HepG2 (cell line): ENCODE measurements at regions not wholly inside any gene's neighbourhood (a gene's known extent, or its start where the extent isn't known, plus 50 kb on each side); places are given as distances from the start of the nearest gene placed in this dataset.

Experiments
- IRX3 ChIP-seq: sonication (generic); formaldehyde crosslinking; IDR thresholded peaks from 2 replicates; pipeline ENCODE4 v1.8.1; 2023; ENCODE audit warnings: mild to moderate bottlenecking, low read depth, missing genetic modification reagents, borderline replicate concordance
- KDM4B ChIP-seq: sonication (generic); formaldehyde crosslinking; IDR thresholded peaks from 2 replicates; pipeline ENCODE4 v1.4.0; 2020; ENCODE audit warnings: missing genetic modification reagents
- NR2F2 ChIP-seq: IDR thresholded peaks from 2 replicates; pipeline ENCODE4 v1.6.1; 2012; ENCODE audit warnings: low read depth, inconsistent platforms, borderline replicate concordance
- RXRB ChIP-seq: IDR thresholded peaks from 2 replicates; pipeline ENCODE4 v1.6.1; 2016; ENCODE audit warnings: borderline replicate concordance, missing genetic modification reagents, missing compliant biosample characterization
- SRF ChIP-seq: IDR thresholded peaks from 2 replicates; pipeline ENCODE4 v1.6.1; 2011; ENCODE audit warnings: mild to moderate bottlenecking, low read depth, low read length, moderate library complexity
- TBX2 ChIP-seq: sonication (generic); formaldehyde crosslinking; IDR thresholded peaks from 2 replicates; pipeline ENCODE4 v1.5.0; 2020; ENCODE audit warnings: missing genetic modification reagents, mild to moderate bottlenecking, borderline replicate concordance
- ZNF256 ChIP-seq: sonication (generic); formaldehyde crosslinking; conservative IDR thresholded peaks from 2 replicates; pipeline ENCODE4 v1.4.0; 2020; ENCODE audit warnings: missing genetic modification reagents
- ZNF317 ChIP-seq: sonication (generic); formaldehyde crosslinking; IDR thresholded peaks from 2 replicates; pipeline ENCODE4 v1.5.0; 2020; ENCODE audit warnings: mild to moderate bottlenecking, missing genetic modification reagents
- ZNF510 ChIP-seq: sonication (generic); formaldehyde crosslinking; IDR thresholded peaks from 2 replicates; pipeline ENCODE4 v1.4.0; 2020; ENCODE audit warnings: low read depth, mild to moderate bottlenecking, missing genetic modification reagents
- ZNF709 ChIP-seq: sonication (generic); formaldehyde crosslinking; IDR thresholded peaks from 2 replicates; pipeline ENCODE4 v1.5.0; 2020; ENCODE audit warnings: mild to moderate bottlenecking, missing genetic modification reagents
- ZNF766 ChIP-seq: sonication (generic); formaldehyde crosslinking; IDR thresholded peaks from 2 replicates; pipeline ENCODE4 v1.5.0; 2020; ENCODE audit warnings: missing genetic modification reagents, borderline replicate concordance
- ZNF776 ChIP-seq: sonication (generic); formaldehyde crosslinking; IDR thresholded peaks from 2 replicates; pipeline ENCODE4 v1.4.0; 2020; ENCODE audit warnings: mild to moderate bottlenecking, missing genetic modification reagents
- ZNF782 ChIP-seq: sonication (generic); formaldehyde crosslinking; IDR thresholded peaks from 2 replicates; pipeline ENCODE4 v1.4.0; 2020; ENCODE audit warnings: missing genetic modification reagents, mild to moderate bottlenecking, borderline replicate concordance
- ZSCAN25 ChIP-seq: sonication (generic); formaldehyde crosslinking; IDR thresholded peaks from 2 replicates; pipeline ENCODE4 v1.8.0; 2022; ENCODE audit warnings: mild to moderate bottlenecking, missing genetic modification reagents
- ZZZ3 ChIP-seq: sonication (generic); formaldehyde crosslinking; IDR thresholded peaks from 2 replicates; pipeline ENCODE4 v1.4.0; 2020; ENCODE audit warnings: missing genetic modification reagents, mild to moderate bottlenecking, borderline replicate concordance
- TF ChIP-seq, protein P1 (sequence below): sonication (generic); formaldehyde crosslinking; IDR thresholded peaks from 2 replicates; pipeline ENCODE4 v1.8.0; 2023; ENCODE audit warnings: mild to moderate bottlenecking, missing genetic modification reagents
- TF ChIP-seq, protein P2 (sequence below): sonication (generic); formaldehyde crosslinking; conservative IDR thresholded peaks from 2 replicates; pipeline ENCODE4 v1.4.0; 2020; ENCODE audit warnings: missing genetic modification reagents
- TF ChIP-seq, protein P3 (sequence below): sonication (generic); formaldehyde crosslinking; IDR thresholded peaks from 2 replicates; pipeline ENCODE4 v1.9.0; 2021; ENCODE audit warnings: missing genetic modification reagents, borderline replicate concordance
- TF ChIP-seq, protein P4 (sequence below): sonication (generic); formaldehyde crosslinking; IDR thresholded peaks from 2 replicates; pipeline ENCODE4 v1.5.0; 2020; ENCODE audit warnings: mild to moderate bottlenecking, missing genetic modification reagents, borderline replicate concordance
- TF ChIP-seq, protein P5 (sequence below): sonication (generic); formaldehyde crosslinking; IDR thresholded peaks from 2 replicates; pipeline ENCODE4 v1.4.0; 2020; ENCODE audit warnings: missing genetic modification reagents

- TF ChIP-seq, protein P1, sequence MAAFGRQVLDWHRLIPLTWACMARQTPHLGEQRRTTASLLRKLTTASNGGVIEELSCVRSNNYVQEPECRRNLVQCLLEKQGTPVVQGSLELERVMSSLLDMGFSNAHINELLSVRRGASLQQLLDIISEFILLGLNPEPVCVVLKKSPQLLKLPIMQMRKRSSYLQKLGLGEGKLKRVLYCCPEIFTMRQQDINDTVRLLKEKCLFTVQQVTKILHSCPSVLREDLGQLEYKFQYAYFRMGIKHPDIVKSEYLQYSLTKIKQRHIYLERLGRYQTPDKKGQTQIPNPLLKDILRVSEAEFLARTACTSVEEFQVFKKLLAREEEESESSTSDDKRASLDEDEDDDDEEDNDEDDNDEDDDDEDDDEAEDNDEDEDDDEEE (CRISPR knock-in tag) = no peak
- TF ChIP-seq ZNF709 = no peak
- TF ChIP-seq ZNF510 (CRISPR knock-in tag) = no peak
- 0 out of 2 replicates have a peak, but pooled peaks have one; percentile 17 for TF ChIP-seq ZNF317 (CRISPR knock-in tag)
- peak; percentile 77; the same call in 1 of the 2 replicates for TF ChIP-seq TBX2 (CRISPR knock-in tag)
- no peak for TF ChIP-seq ZNF782 (CRISPR knock-in tag)
- no peak for TF ChIP-seq NR2F2
- TF ChIP-seq KDM4B (CRISPR knock-in tag) = no peak
- TF ChIP-seq, protein P2, sequence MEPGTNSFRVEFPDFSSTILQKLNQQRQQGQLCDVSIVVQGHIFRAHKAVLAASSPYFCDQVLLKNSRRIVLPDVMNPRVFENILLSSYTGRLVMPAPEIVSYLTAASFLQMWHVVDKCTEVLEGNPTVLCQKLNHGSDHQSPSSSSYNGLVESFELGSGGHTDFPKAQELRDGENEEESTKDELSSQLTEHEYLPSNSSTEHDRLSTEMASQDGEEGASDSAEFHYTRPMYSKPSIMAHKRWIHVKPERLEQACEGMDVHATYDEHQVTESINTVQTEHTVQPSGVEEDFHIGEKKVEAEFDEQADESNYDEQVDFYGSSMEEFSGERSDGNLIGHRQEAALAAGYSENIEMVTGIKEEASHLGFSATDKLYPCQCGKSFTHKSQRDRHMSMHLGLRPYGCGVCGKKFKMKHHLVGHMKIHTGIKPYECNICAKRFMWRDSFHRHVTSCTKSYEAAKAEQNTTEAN (CRISPR knock-in tag) = no peak
- no peak for TF ChIP-seq ZZZ3 (CRISPR knock-in tag)
- TF ChIP-seq, protein P3, sequence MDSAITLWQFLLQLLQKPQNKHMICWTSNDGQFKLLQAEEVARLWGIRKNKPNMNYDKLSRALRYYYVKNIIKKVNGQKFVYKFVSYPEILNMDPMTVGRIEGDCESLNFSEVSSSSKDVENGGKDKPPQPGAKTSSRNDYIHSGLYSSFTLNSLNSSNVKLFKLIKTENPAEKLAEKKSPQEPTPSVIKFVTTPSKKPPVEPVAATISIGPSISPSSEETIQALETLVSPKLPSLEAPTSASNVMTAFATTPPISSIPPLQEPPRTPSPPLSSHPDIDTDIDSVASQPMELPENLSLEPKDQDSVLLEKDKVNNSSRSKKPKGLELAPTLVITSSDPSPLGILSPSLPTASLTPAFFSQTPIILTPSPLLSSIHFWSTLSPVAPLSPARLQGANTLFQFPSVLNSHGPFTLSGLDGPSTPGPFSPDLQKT (CRISPR knock-in tag) = no peak
- no peak for TF ChIP-seq SRF
- no peak for TF ChIP-seq ZNF776 (CRISPR knock-in tag)
- no peak for TF ChIP-seq IRX3 (CRISPR knock-in tag)
- TF ChIP-seq ZNF256 (CRISPR knock-in tag) = no peak
- TF ChIP-seq, protein P4, sequence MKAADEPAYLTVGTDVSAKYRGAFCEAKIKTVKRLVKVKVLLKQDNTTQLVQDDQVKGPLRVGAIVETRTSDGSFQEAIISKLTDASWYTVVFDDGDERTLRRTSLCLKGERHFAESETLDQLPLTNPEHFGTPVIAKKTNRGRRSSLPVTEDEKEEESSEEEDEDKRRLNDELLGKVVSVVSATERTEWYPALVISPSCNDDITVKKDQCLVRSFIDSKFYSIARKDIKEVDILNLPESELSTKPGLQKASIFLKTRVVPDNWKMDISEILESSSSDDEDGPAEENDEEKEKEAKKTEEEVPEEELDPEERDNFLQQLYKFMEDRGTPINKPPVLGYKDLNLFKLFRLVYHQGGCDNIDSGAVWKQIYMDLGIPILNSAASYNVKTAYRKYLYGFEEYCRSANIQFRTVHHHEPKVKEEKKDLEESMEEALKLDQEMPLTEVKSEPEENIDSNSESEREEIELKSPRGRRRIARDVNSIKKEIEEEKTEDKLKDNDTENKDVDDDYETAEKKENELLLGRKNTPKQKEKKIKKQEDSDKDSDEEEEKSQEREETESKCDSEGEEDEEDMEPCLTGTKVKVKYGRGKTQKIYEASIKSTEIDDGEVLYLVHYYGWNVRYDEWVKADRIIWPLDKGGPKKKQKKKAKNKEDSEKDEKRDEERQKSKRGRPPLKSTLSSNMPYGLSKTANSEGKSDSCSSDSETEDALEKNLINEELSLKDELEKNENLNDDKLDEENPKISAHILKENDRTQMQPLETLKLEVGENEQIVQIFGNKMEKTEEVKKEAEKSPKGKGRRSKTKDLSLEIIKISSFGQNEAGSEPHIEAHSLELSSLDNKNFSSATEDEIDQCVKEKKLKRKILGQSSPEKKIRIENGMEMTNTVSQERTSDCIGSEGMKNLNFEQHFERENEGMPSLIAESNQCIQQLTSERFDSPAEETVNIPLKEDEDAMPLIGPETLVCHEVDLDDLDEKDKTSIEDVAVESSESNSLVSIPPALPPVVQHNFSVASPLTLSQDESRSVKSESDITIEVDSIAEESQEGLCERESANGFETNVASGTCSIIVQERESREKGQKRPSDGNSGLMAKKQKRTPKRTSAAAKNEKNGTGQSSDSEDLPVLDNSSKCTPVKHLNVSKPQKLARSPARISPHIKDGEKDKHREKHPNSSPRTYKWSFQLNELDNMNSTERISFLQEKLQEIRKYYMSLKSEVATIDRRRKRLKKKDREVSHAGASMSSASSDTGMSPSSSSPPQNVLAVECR (CRISPR knock-in tag) = no peak
- TF ChIP-seq, protein P5, sequence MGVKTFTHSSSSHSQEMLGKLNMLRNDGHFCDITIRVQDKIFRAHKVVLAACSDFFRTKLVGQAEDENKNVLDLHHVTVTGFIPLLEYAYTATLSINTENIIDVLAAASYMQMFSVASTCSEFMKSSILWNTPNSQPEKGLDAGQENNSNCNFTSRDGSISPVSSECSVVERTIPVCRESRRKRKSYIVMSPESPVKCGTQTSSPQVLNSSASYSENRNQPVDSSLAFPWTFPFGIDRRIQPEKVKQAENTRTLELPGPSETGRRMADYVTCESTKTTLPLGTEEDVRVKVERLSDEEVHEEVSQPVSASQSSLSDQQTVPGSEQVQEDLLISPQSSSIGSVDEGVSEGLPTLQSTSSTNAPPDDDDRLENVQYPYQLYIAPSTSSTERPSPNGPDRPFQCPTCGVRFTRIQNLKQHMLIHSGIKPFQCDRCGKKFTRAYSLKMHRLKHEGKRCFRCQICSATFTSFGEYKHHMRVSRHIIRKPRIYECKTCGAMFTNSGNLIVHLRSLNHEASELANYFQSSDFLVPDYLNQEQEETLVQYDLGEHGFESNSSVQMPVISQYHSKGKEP (CRISPR knock-in tag) = no peak
- no peak for TF ChIP-seq ZNF766
- 0 out of 2 replicates have a peak, but pooled peaks have one; percentile 25 for TF ChIP-seq RXRB
- TF ChIP-seq ZSCAN25 (CRISPR knock-in tag) = no peak
Observed at GRCh38 chr2:12514631-12515437, 201.9 kb upstream of the TRIB2 start (continued).
